Thyroid gland (tissue), 4 donors: ENCODE measurements at regions not wholly inside any gene's neighbourhood (a gene's known extent, or its start where the extent isn't known, plus 50 kb on each side); places are given as distances from the start of the nearest gene placed in this dataset.

Source experiments
- DNase-seq, 2 donors: peaks; one replicate each; pipeline ENCODE4 v3.0.0-alpha.2; 2019
- H3K27ac ChIP-seq, 3 donors: fragments of 200-600 bp; sonication (generic); 1 replicate in 2 of 3; 2 replicates in 1 of 3; pipeline ENCODE4 v1.5.1; 2016 to 2019; ENCODE audit warnings: mild to moderate bottlenecking in 1 of 3, moderate library complexity in 1 of 3
- H3K27me3 ChIP-seq: fragments of 200-600 bp; sonication (generic); one replicate; pipeline ENCODE4 v1.5.1; 2019
- H3K36me3 ChIP-seq, 2 donors: fragments of 200-600 bp; sonication (generic); one replicate each; pipeline ENCODE4 v1.5.1; 2016 to 2019
- H3K4me1 ChIP-seq, 2 donors: fragments of 200-600 bp; sonication (generic); one replicate each; pipeline ENCODE4 v1.5.1; 2017 to 2019
- H3K4me3 ChIP-seq, 3 donors: fragments of 200-600 bp; sonication (generic); replicated peaks in 1 of 3; 1 replicate in 2 of 3; 2 replicates in 1 of 3; pipeline ENCODE4 v1.5.1; 2016; ENCODE audit warnings: mild to moderate bottlenecking in 1 of 3
- H3K9me3 ChIP-seq: fragments of 200-600 bp; sonication (generic); one replicate; pipeline ENCODE4 v1.5.1; 2017
- CTCF ChIP-seq, 6 experiments: fragments of 200-600 bp in 3 of 6; fragments of 450-650 bp in 3 of 6; sonication (generic) in 3 of 6; IDR thresholded peaks; one replicate each; pipeline ENCODE4 v1.5.1; 2016 to 2019; ENCODE audit warnings: antibody characterized with exemption in 6 of 6, mild to moderate bottlenecking in 2 of 6, inconsistent platforms in 1 of 6, moderate library complexity in 1 of 6
- POLR2A ChIP-seq, 2 donors: fragments of 450-650 bp; IDR thresholded peaks; one replicate each; pipeline ENCODE4 v1.6.1; 2017; ENCODE audit warnings: antibody characterized with exemption in 2 of 2, mild to moderate bottlenecking in 2 of 2, moderate library complexity in 1 of 2
- WGBS, 2 donors: methylation state at CpG; one replicate each; pipeline ENCODE4 v1.1.5; 2017; 5-methylcytosine and 5-hydroxymethylcytosine counted together
- intact Hi-C: fragments of 100-400 bp; cut with DNase I; formaldehyde crosslinking; loops from one replicate; pipeline ENCODE4 v1.15.1; 2023

GRCh38 chrX:943035-943434 is 269.4 kb downstream of the CRLF2 start:
- no peaks in the 10 kb centered on the region for H3K4me1 ChIP-seq
- WGBS, 2 donors: 82 to 86% methylated on average over 1 of the region's 1 CpG
- no peaks in the 10 kb centered on the region for H3K27me3 ChIP-seq
- no peaks in the 10 kb centered on the region for H3K36me3 ChIP-seq
- no peak for DNase-seq
- no peak overlapping the region for H3K27ac ChIP-seq
- H3K4me3 ChIP-seq: no peak overlapping the region
- intact Hi-C loops: no loop called here
- TF ChIP-seq POLR2A (IDR thresholded peaks at IDR 0.05): no peak
- no peak for TF ChIP-seq CTCF (IDR thresholded peaks at IDR 0.05)
- no peaks in the 10 kb centered on the region for H3K9me3 ChIP-seq

GRCh38 chrX:940691-941090 is 271.8 kb downstream of the CRLF2 start:
- H3K9me3 ChIP-seq: no peaks in the 10 kb centered on the region
- DNase-seq: no peak
- H3K27me3 ChIP-seq: no peaks in the 10 kb centered on the region
- H3K27ac ChIP-seq: no peak overlapping the region
- WGBS, 2 donors: 65% methylated on average over 9 of the region's 9 CpGs
- TF ChIP-seq POLR2A (IDR thresholded peaks at IDR 0.05) (no peak), CTCF (IDR thresholded peaks at IDR 0.05) (no peak)
- H3K36me3 ChIP-seq: no peaks in the 10 kb centered on the region
- H3K4me3 ChIP-seq: no peak overlapping the region
- intact Hi-C loops: no loop called here
- H3K4me1 ChIP-seq: no peaks in the 10 kb centered on the region

- WGBS, 2 donors: 76 to 80% methylated on average over 26 of the region's 26 CpGs
- Histone ChIP-seq H3K9me3 (no peaks in the 10 kb centered on the region), H3K27me3 (no peaks in the 10 kb centered on the region), H3K36me3 (no peaks in the 10 kb centered on the region), H3K4me1 (no peaks in the 10 kb centered on the region), H3K4me3 (no peak overlapping the region), H3K27ac (no peak overlapping the region)
- no peak for DNase-seq
- TF ChIP-seq CTCF (IDR thresholded peaks at IDR 0.05) (no peak), POLR2A (IDR thresholded peaks at IDR 0.05) (no peak)
- intact Hi-C loops: no loop called here
These were observed 275.3 kb downstream of the CRLF2 start for GRCh38 chrX:936979-937769.

- WGBS, 2 donors: 84% methylated on average over 11 of the region's 11 CpGs
- intact Hi-C loops: no loop called here
These were observed 278.8 kb downstream of the CRLF2 start for GRCh38 chrX:933611-934010.

More at GRCh38 chrX:933611-934010, 278.8 kb downstream of the CRLF2 start:
- Histone ChIP-seq H3K9me3 (no peaks in the 10 kb centered on the region), H3K27me3 (no peaks in the 10 kb centered on the region), H3K27ac (no peak overlapping the region), H3K4me1 (no peaks in the 10 kb centered on the region), H3K4me3 (no peak overlapping the region), H3K36me3 (no peaks in the 10 kb centered on the region)
- no peak for DNase-seq
- TF ChIP-seq POLR2A (IDR thresholded peaks at IDR 0.05) (no peak), CTCF (IDR thresholded peaks at IDR 0.05) (no peak)
